Caco-2 (cell line): ENCODE measurements at regions not wholly inside any gene's neighbourhood (a gene's known extent, or its start where the extent isn't known, plus 50 kb on each side); places are given as distances from the start of the nearest gene placed in this dataset.

Source experiments
- BruUV-seq: library from RNA; stranded (reverse); fragments of 400-500 nt; replicated peaks from 2 replicates; lab custom pipeline; 2021; lab: Mats Ljungman, UMichigan
- CTCF ChIA-PET: fragments of 300-600 bp; sonication (Branson Sonifier 250); formaldehyde crosslinking; loops from one replicate; lab custom pipeline; 2022; ENCODE audit warnings: antibody characterized with exemption; lab: Charles Lee
- POLR2A ChIA-PET: fragments of 300-600 bp; sonication (Branson Sonifier 250); formaldehyde crosslinking; loops from one replicate; lab custom pipeline; 2022; ENCODE audit warnings: antibody characterized with exemption; lab: Charles Lee
- DNase-seq, 2 experiments: peaks; one replicate each; pipeline versions ENCODE4 v3.0.0 to v3.0.0-alpha.2; 2020 to 2022
- H3K27me3 ChIP-seq: replicated peaks from 2 replicates; pipeline ENCODE4 v1.6.0; 2011; ENCODE audit warnings: low read length; ENCODE audit not compliant: control insufficient read depth, insufficient read depth
- H3K36me3 ChIP-seq: 2 replicates; pipeline ENCODE4 v1.5.1; 2011; ENCODE audit warnings: low read length; ENCODE audit not compliant: control insufficient read depth, insufficient read depth
- H3K4me1 ChIP-seq: fragments of 250-450 bp; sonication (Bioruptor Pico); 2 replicates; pipeline ENCODE4 v1.5.1; 2020; ENCODE audit warnings: mild to moderate bottlenecking
- H3K4me3 ChIP-seq: 2 replicates; pipeline ENCODE4 v1.5.1; 2011; ENCODE audit warnings: low read depth, mild to moderate bottlenecking, control low read depth, low read length
- H3K9me3 ChIP-seq: fragments of 250-450 bp; sonication (Bioruptor Pico); 2 replicates; pipeline ENCODE4 v1.5.1; 2020; ENCODE audit warnings: mild to moderate bottlenecking, moderate library complexity
- H3K27ac Mint-ChIP-seq: one replicate; pipeline ENCODE4 v1.8.0; 2022; ENCODE audit warnings: mixed read lengths; ENCODE audit not compliant: unreplicated experiment
- H3K27me3 Mint-ChIP-seq: one replicate; pipeline ENCODE4 v1.8.0; 2022; ENCODE audit warnings: mixed read lengths; ENCODE audit not compliant: insufficient read depth, unreplicated experiment
- H3K36me3 Mint-ChIP-seq: one replicate; pipeline ENCODE4 v1.8.0; 2022; ENCODE audit warnings: mild to moderate bottlenecking, mixed read lengths; ENCODE audit not compliant: insufficient read depth, unreplicated experiment
- H3K4me1 Mint-ChIP-seq: one replicate; pipeline ENCODE4 v1.8.0; 2022; ENCODE audit warnings: low read depth, mixed read lengths; ENCODE audit not compliant: unreplicated experiment
- H3K4me3 Mint-ChIP-seq: one replicate; pipeline ENCODE4 v1.8.0; 2022; ENCODE audit warnings: mild to moderate bottlenecking, moderate library complexity, mixed read lengths; ENCODE audit not compliant: unreplicated experiment
- H3K9me3 Mint-ChIP-seq: one replicate; pipeline ENCODE4 v1.8.0; 2022; ENCODE audit warnings: mixed read lengths; ENCODE audit not compliant: unreplicated experiment
- CTCF ChIP-seq, 2 experiments: fragments of 200-600 bp in 1 of 2; IDR thresholded peaks; 1 replicate in 1 of 2; 2 replicates in 1 of 2; pipeline versions ENCODE4 v1.5.1 to v1.8.0; 2011 to 2022; ENCODE audit warnings: antibody characterized with exemption in 1 of 2, control low read depth in 1 of 2, inconsistent platforms in 1 of 2, low read depth in 1 of 2, low read length in 1 of 2, mild to moderate bottlenecking in 1 of 2, moderate library complexity in 1 of 2; ENCODE audit not compliant: insufficient read depth in 1 of 2, severe bottlenecking in 1 of 2, unreplicated experiment in 1 of 2
- intact Hi-C: fragments of 100-400 bp; cut with micrococcal nuclease; formaldehyde crosslinking; loops from one replicate; pipeline ENCODE4 v1.10.0; 2022; ENCODE audit not compliant: unreplicated experiment

GRCh38 chr4:3857269-3857926 lies 91.2 kb downstream of the ADRA2C start:
- Mint-ChIP-seq H3K27me3 (peaks cover 15% of the 10 kb centered on the region), H3K9me3 (no peaks in the 10 kb centered on the region), H3K4me3 (no peak overlapping the region), H3K27ac (no peak overlapping the region), H3K4me1 (no peaks in the 10 kb centered on the region), H3K36me3 (no peaks in the 10 kb centered on the region)
- intact Hi-C loops, result no loop called here
- DNase-seq, result no peak
- H3K4me3 ChIP-seq, result no peak overlapping the region
- ChIA-PET CTCF (interaction anchor here (1.1 kb wide), 1 partner anchor 23 kb away, joined by 5 read pairs; no protein-coding TSS in a partner anchor), POLR2A (no interaction called here)
- TF ChIP-seq CTCF (IDR thresholded peaks at IDR 0.05; ENCODE audit: insufficient read depth in 1 of 2, low read depth in 1 of 2, low read length in 1 of 2, severe bottlenecking in 1 of 2, unreplicated experiment in 1 of 2), result no peak
- no peaks in the 10 kb centered on the region for H3K4me1 ChIP-seq
- no peaks in the 10 kb centered on the region for H3K36me3 ChIP-seq
- H3K27me3 ChIP-seq, result no peaks in the 10 kb centered on the region
- no TSS peak for BruUV-seq
- no peaks in the 10 kb centered on the region for H3K9me3 ChIP-seq

GRCh38 chr4:3858046-3858730 lies 92.0 kb downstream of the ADRA2C start:
- Mint-ChIP-seq H3K27me3 (peaks cover 15% of the 10 kb centered on the region), H3K27ac (no peak overlapping the region), H3K9me3 (no peaks in the 10 kb centered on the region), H3K4me3 (no peak overlapping the region), H3K36me3 (no peaks in the 10 kb centered on the region), H3K4me1 (no peaks in the 10 kb centered on the region)
- intact Hi-C loops, result no loop called here
- no peak for TF ChIP-seq CTCF (IDR thresholded peaks at IDR 0.05; ENCODE audit: insufficient read depth in 1 of 2, low read depth in 1 of 2, low read length in 1 of 2, severe bottlenecking in 1 of 2, unreplicated experiment in 1 of 2)
- BruUV-seq, result no TSS peak
- H3K36me3 ChIP-seq, result no peaks in the 10 kb centered on the region
- H3K9me3 ChIP-seq, result no peaks in the 10 kb centered on the region
- no peaks in the 10 kb centered on the region for H3K4me1 ChIP-seq
- ChIA-PET POLR2A (no interaction called here), CTCF (interaction anchor here (1.1 kb wide), 1 partner anchor 22 kb away, joined by 5 read pairs; no protein-coding TSS in a partner anchor)
- DNase-seq, result no peak
- no peaks in the 10 kb centered on the region for H3K27me3 ChIP-seq
- H3K4me3 ChIP-seq, result no peak overlapping the region

- intact Hi-C loops, result no loop called here
- H3K27ac Mint-ChIP-seq, result no peak overlapping the region
- no peak overlapping the region for H3K4me3 Mint-ChIP-seq
- H3K36me3 Mint-ChIP-seq, result no peaks in the 10 kb centered on the region
- Histone ChIP-seq H3K36me3 (no peaks in the 10 kb centered on the region), H3K4me3 (no peak overlapping the region), H3K4me1 (no peaks in the 10 kb centered on the region), H3K27me3 (no peaks in the 10 kb centered on the region), H3K9me3 (no peaks in the 10 kb centered on the region)
- CTCF ChIA-PET, result no interaction called here
- no peaks in the 10 kb centered on the region for H3K4me1 Mint-ChIP-seq
- BruUV-seq, result no TSS peak
- peaks cover 13% of the 10 kb centered on the region for H3K27me3 Mint-ChIP-seq
- no peaks in the 10 kb centered on the region for H3K9me3 Mint-ChIP-seq
- no peak for TF ChIP-seq CTCF (IDR thresholded peaks at IDR 0.05; ENCODE audit: insufficient read depth in 1 of 2, low read depth in 1 of 2, low read length in 1 of 2, severe bottlenecking in 1 of 2, unreplicated experiment in 1 of 2)
- POLR2A ChIA-PET, result no interaction called here
- DNase-seq, result no peak
These were observed 92.7 kb downstream of the ADRA2C start for GRCh38 chr4:3858765-3859388.
